ENCODE measurements at regions not wholly inside any gene's neighbourhood (a gene's known extent, or its start where the extent isn't known, plus 50 kb on each side); places are given as distances from the start of the nearest gene placed in this dataset.
"Not testable (repeated sequence)": the region's sequence is repeated elsewhere in the genome, so short reads cannot be mapped to it uniquely, and the experiment has no call there.

- no peak for FAIRE-seq
- no peak for DNase-seq (ENCODE audit: extremely low spot score, insufficient read length, low read depth)
Measured at GRCh38 chr6:85240787-85241385, 209.0 kb upstream of the NT5E start.

DNA sequence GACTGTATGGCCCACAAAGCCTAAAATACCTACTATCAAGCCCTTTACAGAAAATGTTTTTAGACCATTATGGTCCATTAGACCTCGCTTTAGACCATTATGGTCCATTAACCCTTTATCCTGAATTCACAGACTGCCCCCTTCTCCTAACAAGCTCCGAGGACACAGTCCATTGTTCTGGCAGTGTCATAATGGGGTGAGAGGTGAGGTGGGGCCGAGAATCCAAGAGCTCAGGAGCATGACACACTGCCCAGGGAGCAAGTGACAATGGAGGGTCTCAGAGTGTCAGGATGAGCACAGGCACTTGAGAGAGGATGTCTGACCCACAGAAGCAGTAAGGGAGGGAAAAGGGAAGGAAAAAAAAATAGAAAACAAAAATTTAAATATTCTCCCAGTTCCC, 212.4 kb upstream of the NT5E start:
- DNase-seq (ENCODE audit: extremely low spot score, insufficient read length, low read depth) (no peak), FAIRE-seq (no peak)

DNA sequence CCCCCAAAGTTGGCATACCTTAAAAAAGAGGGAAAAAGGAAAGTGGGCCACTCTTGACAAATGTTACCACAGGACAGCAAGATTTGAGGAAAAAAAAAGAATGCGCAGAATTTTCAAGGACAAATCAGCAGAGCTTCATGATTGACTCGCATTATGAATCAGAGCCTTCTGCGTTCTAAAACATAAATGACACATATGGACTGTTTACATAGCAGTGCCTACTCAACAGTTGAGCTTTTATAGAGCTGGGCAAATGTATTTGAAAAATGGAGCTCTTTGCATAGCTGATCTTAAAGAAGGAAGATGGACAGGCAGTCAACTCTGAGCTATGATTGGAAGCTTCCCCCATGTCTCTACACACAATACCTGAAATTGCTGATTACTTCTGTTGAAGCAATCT, 213.2 kb upstream of the NT5E start:
- DNase-seq (ENCODE audit: extremely low spot score, insufficient read length, low read depth) (no peak), FAIRE-seq (no peak)

DNA sequence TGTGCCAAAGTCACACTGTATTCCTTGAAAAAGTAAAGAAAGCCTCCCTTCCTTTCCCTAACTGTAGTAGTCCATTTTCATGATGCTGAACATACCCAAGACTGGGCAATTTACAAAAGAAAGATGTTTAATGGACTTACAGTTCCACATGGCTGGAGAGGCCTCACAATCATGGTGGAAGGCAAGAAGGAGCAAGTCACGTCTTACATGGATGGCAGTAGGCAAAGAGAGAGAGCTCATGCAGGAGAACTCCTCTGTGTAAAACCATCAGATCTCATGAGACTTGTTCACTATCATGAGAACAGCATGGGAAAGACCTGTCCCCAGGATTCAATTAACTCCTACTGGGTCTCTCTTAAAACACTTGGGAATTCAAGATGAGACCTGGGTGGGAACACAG, 222.5 kb upstream of the NT5E start:
- DNase-seq (ENCODE audit: extremely low spot score, insufficient read length, low read depth); FAIRE-seq: not testable (repeated sequence)

DNA sequence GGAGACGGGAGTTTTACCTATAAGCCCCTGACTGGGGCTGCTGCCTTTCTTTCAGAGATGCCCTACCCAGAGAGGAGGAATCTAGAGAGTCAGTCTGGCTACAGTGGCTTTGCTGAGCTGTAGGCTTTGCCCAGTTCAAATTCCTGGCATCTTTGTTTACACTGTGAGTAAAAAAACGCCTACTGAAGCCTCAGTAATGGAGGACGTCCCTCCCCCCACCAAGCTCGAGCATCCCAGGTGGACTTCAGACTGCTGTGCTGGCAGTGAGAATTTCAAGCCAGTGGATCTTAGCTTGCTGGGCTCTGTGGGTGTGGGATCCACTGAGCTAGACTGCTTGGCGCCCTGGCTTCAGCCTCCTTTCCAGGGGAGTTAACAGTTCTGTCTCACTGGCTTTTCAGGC, 237.1 kb upstream of the NT5E start:
- not testable (repeated sequence) for FAIRE-seq; DNase-seq (ENCODE audit: extremely low spot score, insufficient read length, low read depth)

DNA sequence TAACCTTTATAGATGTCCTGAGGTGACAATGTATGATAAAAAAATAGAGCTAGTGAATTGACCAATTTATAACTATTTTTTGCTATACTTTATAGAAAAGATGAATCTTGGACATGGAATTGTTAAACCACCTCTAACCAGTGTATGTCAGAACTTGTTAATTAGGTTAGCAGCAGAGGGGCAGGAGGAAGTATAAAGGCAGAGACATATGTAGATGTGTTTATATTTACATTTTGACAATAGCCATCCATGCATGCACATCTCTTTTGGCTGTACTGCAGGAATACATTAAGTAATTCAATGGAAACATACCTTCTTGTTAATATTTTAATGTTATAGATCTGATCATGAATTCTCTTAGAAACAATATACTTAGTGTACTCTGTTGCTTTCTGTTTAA, 254.6 kb upstream of the NT5E start:
- DNase-seq (ENCODE audit: extremely low spot score, insufficient read length, low read depth) (no peak), FAIRE-seq (no peak)

DNA sequence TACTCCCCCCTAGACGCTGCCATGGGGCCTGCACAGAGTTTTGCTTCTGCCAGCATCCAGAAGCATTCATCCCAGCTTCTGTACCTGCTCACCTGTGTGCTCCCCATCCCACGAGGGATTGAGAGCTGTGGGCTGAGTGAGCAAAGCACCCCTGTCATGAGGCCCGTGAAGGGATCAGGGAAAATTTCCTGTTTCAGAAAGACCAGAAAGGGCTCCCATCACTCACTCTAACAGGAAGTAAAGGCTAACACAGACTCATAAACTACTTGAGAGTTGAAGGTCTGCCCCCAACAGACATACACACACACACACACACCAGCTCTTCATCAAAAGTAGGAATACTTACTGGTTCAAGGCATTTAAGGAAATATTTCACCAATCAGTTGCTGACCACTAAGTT, 256.5 kb upstream of the NT5E start:
- DNase-seq (ENCODE audit: extremely low spot score, insufficient read length, low read depth) (no peak), FAIRE-seq (no peak)

GRCh38 chr6:85192596-85192995, 257.3 kb upstream of the NT5E start:
- DNase-seq (ENCODE audit: extremely low spot score, insufficient read length, low read depth) (no peak), FAIRE-seq (no peak)

DNA sequence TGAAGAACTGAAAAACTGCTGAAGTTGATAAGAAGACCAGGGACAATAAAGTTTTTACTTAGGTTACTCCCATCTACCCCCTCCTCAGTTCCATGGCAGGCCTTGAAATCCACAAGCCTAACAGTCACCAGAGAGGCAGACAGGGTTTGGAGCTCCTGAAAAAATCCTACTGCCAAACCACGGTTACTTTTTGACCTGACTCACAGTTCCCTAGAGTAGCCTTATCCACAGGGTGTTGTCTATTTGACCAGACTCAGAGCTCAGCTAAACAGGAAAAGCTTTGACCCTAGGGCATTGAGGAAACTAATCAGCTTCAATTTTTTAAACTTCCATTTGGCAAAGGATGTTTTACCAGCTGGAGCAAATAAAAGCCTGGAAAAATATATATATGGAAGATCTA, 257.7 kb upstream of the NT5E start:
- no peak for DNase-seq (ENCODE audit: extremely low spot score, insufficient read length, low read depth)
- FAIRE-seq, result no peak

GRCh38 chr6:85191656-85192055, 258.2 kb upstream of the NT5E start:
- no peak for DNase-seq (ENCODE audit: extremely low spot score, insufficient read length, low read depth)
- FAIRE-seq, result no peak

DNA sequence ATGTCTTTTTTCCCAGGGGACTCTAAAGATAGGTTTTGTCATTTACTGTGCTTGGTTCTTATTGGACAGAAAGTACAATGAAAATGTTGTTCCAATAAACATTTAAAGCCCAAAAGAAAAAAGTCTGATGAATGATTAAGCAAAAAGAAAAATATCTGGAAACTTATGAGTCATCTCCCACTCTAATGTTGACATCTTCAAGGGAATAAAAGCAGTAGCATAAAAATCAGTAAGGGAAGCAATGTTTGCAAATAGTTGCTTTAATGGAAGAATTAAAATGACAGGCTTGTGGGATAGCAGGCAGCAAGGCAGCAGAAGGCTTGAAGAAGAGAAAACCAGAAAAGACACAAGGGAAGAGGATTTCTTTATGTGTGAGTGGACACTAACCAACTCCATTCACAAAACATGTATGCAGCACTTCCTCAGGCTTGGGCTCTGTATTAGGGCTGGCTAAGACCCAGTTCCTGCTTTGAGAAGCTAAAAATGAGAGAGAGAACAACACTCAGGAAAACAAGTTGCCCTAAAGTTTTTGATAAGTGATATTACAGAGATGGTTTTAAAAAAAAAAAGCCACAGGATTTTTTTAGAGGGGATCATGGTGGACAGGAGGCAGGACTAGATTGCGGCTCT, 263.2 kb upstream of the NT5E start:
- DNase-seq (ENCODE audit: extremely low spot score, insufficient read length, low read depth), result no peak
- FAIRE-seq, result no peak

- DNase-seq (ENCODE audit: extremely low spot score, insufficient read length, low read depth), result no peak
Measured at GRCh38 chr6:85185977-85186376, 263.9 kb upstream of the NT5E start.

DNA sequence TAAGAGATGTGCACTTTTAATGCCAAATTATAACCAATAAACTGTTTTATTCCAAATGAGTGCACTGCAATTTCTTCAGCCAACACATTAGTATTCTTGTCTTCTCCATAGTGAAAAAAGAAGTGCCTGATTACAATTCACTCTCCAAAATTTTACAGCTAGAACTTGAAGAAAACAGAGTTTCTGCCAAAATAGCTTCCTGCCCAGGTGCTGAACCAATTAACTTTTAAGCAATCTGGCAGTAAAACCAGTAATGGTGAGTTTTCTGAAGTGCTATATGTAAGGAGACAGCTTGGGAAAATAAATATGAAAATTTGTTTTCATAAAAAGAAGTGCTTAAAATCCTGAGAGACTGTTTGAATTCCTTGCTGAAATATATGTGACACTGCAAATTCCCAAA, 266.0 kb upstream of the NT5E start:
- no peak for FAIRE-seq
- DNase-seq (ENCODE audit: extremely low spot score, insufficient read length, low read depth), result no peak

More at GRCh38 chr6:85185977-85186376, 263.9 kb upstream of the NT5E start:
- no peak for FAIRE-seq

- FAIRE-seq (no peak), DNase-seq (ENCODE audit: extremely low spot score, insufficient read length, low read depth) (no peak)
Measured at GRCh38 chr6:85172705-85173104, 277.2 kb upstream of the NT5E start.

GRCh38 chr6:85172161-85172560, 277.7 kb upstream of the NT5E start:
- DNase-seq (ENCODE audit: extremely low spot score, insufficient read length, low read depth) (no peak), FAIRE-seq (no peak)

GRCh38 chr6:85169189-85169588, 280.7 kb upstream of the NT5E start:
- no peak for FAIRE-seq

DNA sequence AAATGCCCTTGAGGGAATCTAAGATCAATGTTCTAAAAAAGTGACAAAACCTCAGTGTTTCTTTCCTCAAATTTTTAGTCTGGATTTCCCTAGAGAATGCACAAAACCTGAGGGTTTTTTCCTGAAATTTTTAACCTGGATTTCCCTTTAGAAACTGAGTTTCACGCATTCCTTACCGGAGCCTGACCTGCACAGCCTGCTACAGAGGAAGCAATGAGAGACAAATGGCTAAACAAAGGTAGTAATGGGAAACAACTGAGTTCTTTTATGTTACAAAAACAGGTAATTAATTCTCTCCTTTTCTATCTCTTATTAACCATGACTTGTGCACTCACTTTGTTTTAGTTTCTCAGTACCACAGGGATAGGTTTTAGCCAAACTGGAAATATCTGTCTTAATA, 281.7 kb upstream of the NT5E start:
- DNase-seq (ENCODE audit: extremely low spot score, insufficient read length, low read depth) (no peak), FAIRE-seq (no peak)

More at GRCh38 chr6:85169189-85169588, 280.7 kb upstream of the NT5E start:
- no peak for DNase-seq (ENCODE audit: extremely low spot score, insufficient read length, low read depth)

DNA sequence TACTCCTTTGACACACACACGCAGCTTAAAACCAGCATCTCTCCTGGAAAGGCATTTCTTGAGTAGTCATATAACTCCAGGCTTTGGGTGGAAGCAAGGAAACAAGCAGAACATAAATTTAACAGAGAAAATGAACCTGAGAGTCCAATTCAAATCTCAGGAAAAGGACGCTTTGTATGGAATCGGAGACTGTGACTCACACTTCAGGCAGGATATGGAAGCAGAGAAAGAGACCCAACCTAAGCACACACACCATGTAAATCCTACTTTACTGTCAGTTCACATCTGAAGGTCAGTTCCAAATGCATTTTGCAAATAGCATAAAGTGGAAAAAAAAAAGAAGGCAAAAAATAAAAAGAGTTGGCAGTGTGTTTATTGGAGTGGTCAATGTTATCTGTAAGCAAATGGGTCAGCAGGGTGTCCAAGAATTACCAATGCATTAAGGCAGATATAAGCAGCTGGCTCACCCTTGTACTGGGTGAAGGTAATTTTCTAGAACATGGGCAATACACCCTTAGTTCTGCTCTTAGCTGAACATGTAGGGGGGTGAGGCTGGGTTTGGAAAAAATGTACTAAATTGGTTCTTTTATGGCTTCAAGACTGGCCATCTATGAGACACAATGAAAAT, 283.7 kb upstream of the NT5E start:
- DNase-seq (ENCODE audit: extremely low spot score, insufficient read length, low read depth) (no peak), FAIRE-seq (no peak)

- FAIRE-seq, result no peak
- DNase-seq (ENCODE audit: extremely low spot score, insufficient read length, low read depth), result no peak
Measured at GRCh38 chr6:85163156-85164080, 286.5 kb upstream of the NT5E start.

- no peak for FAIRE-seq
- no peak for DNase-seq (ENCODE audit: extremely low spot score, insufficient read length, low read depth)
Measured at GRCh38 chr6:85157311-85157710, 292.6 kb upstream of the NT5E start.

- DNase-seq (ENCODE audit: extremely low spot score, insufficient read length, low read depth) (no peak), FAIRE-seq (no peak)
Measured at GRCh38 chr6:85143676-85144075, 306.2 kb upstream of the NT5E start.

Data from GM18507 (cell line).